Fibroblast of the aortic adventitia (primary cell): ENCODE measurements at regions not wholly inside any gene's neighbourhood (a gene's known extent, or its start where the extent isn't known, plus 50 kb on each side); places are given as distances from the start of the nearest gene placed in this dataset. TPM values are rescaled to one million over a fixed set of nuclear protein-coding genes. Genes with fewer than 3 reads are reported as not detected.

Experiments used
- DNase-seq: peaks from one replicate; pipeline ENCODE4 v3.0.0-alpha.2; 2010; ENCODE audit warnings: low read depth
- H3K4me3 ChIP-seq: 2 replicates; pipeline ENCODE4 v1.5.1; 2011; ENCODE audit warnings: low read depth, mild to moderate bottlenecking, control low read depth, low read length, moderate library complexity
- small RNA-seq: library from RNA; depleted of rRNA; stranded (forward); fragments of <200 nt; gene quantifications from one replicate; pipeline ENCODE3, GENCODE V24; 2012
- TF ChIP-seq, protein P1 (sequence below): IDR thresholded peaks from 2 replicates; pipeline ENCODE4 v1.5.1; 2011; ENCODE audit warnings: mild to moderate bottlenecking, low read length, control low read depth, inconsistent platforms; ENCODE audit not compliant: insufficient read depth

DNA sequence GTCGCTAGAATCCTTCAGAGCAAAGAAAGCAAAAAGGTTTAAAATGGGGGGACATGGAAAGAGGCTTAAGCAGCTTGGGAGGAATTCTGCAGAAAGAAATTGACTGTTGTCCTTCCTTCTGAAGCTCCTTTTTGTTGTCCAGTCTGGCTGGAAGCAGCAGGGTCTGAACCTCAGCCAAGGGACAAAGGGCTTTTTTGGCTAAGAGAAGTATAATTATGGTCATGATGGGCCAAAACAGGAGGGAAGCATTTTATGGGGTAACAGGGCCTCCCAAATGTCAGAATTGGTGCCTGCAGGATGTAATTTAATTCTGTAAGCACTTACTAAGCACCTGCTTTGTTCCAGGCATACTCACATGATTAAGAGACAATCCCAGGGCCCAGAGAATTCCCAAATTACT lies 74.2 kb upstream of the CPEB2 start:
- no peak for DNase-seq
- TF ChIP-seq, protein P1, sequence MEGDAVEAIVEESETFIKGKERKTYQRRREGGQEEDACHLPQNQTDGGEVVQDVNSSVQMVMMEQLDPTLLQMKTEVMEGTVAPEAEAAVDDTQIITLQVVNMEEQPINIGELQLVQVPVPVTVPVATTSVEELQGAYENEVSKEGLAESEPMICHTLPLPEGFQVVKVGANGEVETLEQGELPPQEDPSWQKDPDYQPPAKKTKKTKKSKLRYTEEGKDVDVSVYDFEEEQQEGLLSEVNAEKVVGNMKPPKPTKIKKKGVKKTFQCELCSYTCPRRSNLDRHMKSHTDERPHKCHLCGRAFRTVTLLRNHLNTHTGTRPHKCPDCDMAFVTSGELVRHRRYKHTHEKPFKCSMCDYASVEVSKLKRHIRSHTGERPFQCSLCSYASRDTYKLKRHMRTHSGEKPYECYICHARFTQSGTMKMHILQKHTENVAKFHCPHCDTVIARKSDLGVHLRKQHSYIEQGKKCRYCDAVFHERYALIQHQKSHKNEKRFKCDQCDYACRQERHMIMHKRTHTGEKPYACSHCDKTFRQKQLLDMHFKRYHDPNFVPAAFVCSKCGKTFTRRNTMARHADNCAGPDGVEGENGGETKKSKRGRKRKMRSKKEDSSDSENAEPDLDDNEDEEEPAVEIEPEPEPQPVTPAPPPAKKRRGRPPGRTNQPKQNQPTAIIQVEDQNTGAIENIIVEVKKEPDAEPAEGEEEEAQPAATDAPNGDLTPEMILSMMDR = no peak
- H3K4me3 ChIP-seq = no peak overlapping the region

GRCh38 chr4:14929669-14930068 lies 72.6 kb upstream of the CPEB2 start:
- no peak for DNase-seq
- no peak overlapping the region for H3K4me3 ChIP-seq
- TF ChIP-seq, protein P1 = no peak

DNA sequence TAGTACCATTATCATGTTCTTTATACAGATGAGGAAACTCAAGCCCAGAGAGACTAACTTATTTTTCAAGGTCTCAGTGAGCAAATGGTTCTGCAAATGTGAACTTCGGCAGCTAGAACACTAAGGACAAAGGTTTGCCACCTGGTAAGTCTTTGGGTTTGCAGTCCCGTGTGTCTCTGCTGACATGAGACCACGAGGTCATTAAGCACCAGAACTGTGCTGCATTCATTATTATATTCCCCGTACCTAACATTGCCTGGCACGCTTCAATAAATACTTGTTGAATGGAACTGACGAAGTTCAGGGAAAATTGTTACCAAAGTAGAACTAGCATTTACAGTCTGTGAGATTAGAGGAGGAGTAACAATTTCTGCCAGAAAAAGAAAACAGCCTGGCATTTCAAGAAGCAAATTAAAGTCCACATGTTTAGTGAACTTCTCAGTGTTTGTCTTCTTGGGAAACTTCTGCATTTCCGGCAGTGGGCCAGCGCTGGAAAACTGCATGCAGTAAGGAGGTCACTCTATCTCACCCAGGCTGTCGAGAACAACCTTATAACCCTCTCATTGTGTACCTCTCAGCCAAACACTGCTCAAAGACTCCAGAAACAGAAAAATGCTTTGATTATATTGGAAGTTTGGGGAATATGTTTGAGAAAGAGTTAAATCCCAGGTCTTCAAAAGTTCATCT lies 67.4 kb upstream of the CPEB2 start:
- no peak overlapping the region for H3K4me3 ChIP-seq
- DNase-seq = no peak
- TF ChIP-seq, protein P1 = no peak

GRCh38 chr4:14943749-14944148 lies 58.5 kb upstream of the CPEB2 start:
- TF ChIP-seq, protein P1 = no peak

DNA sequence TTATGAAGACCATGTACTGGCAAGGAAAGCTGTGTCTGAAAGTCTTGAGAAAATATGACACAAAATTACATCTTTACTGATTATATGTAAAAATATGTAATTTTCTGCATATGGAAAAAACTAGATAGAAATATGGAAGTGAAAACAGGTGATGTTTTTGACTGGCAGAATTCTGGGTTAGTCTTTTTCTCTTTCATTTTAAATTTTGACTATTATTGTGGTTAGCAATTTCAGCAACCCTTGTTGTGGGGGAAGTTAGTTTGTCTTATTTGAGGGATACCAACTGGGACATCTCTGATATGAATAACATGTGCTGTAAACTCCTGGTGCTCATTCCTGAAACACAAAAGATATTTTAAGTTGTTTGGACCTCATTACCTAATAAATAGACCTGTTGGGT lies 49.9 kb upstream of the CPEB2 start:
- no peak for DNase-seq
- TF ChIP-seq, protein P1 = no peak
- H3K4me3 ChIP-seq = no peak overlapping the region

More at GRCh38 chr4:14943749-14944148, 58.5 kb upstream of the CPEB2 start:
- DNase-seq = no peak
- H3K4me3 ChIP-seq = no peak overlapping the region

Small RNA genes in the stretch of these regions (small RNA-seq; reads per million reads assigned to genes)
- gene RF00092 = not detected
